Endothelial cell of umbilical vein (primary cell): ENCODE measurements at regions not wholly inside any gene's neighbourhood (a gene's known extent, or its start where the extent isn't known, plus 50 kb on each side); places are given as distances from the start of the nearest gene placed in this dataset.

Experiments used
- BruUV-seq: library from RNA; stranded (reverse); fragments of 400-500 nt; replicated peaks from 2 replicates; lab custom pipeline; 2021; lab: Mats Ljungman, UMichigan
- CTCF ChIA-PET: fragments of 300-600, 350-600 bp; sonication (Branson Sonifier 250); formaldehyde crosslinking; loops from one replicate; lab custom pipeline; 2021; ENCODE audit warnings: antibody characterized with exemption, inconsistent platforms; lab: Charles Lee
- POLR2A ChIA-PET: fragments of 300-600, 350-600 bp; sonication (Branson Sonifier 250); formaldehyde crosslinking; loops from one replicate; lab custom pipeline; 2021; ENCODE audit warnings: antibody characterized with exemption, inconsistent platforms; lab: Charles Lee
- DNase-seq: peaks from one replicate; pipeline ENCODE4 v3.0.0-alpha.2; 2011; ENCODE audit warnings: low read depth, low spot score
- FAIRE-seq: peaks from 2 replicates; lab custom pipeline; 2011; peaks lifted over from hg19 to GRCh38; lab: Jason Lieb, UNC
- H2AFZ ChIP-seq: 2 replicates; pipeline ENCODE4 v1.6.0; 2012; ENCODE audit warnings: low read depth, low read length, control low read depth, inconsistent platforms
- H3K27ac ChIP-seq: 2 replicates; pipeline ENCODE4 v1.5.1; 2011; ENCODE audit warnings: low read depth, mild to moderate bottlenecking, control low read depth, low read length, moderate library complexity; ENCODE audit not compliant: insufficient read depth
- H3K27me3 ChIP-seq, 2 experiments: 2 replicates each; pipeline versions ENCODE4 v1.6.0 to v1.6.1; 2011; ENCODE audit warnings: low read length in 2 of 2, mixed read lengths in 1 of 2; ENCODE audit not compliant: control insufficient read depth in 2 of 2, insufficient read depth in 2 of 2
- H3K36me3 ChIP-seq, 2 experiments: 2 replicates in 1 of 2; 3 replicates in 1 of 2; pipeline ENCODE4 v1.5.1; 2011; ENCODE audit warnings: low read length in 2 of 2, mild to moderate bottlenecking in 1 of 2, moderate library complexity in 1 of 2; ENCODE audit not compliant: control insufficient read depth in 2 of 2, insufficient read depth in 2 of 2; ENCODE audit errors: extremely low read depth in 1 of 2
- H3K4me1 ChIP-seq: 3 replicates; pipeline ENCODE4 v1.5.1; 2011; ENCODE audit warnings: mild to moderate bottlenecking, low read length; ENCODE audit not compliant: control insufficient read depth, insufficient read depth; ENCODE audit errors: extremely low read depth
- H3K4me2 ChIP-seq: 2 replicates; pipeline ENCODE4 v1.6.1; 2011; ENCODE audit warnings: low read length, control low read depth, mixed read lengths; ENCODE audit not compliant: insufficient read depth
- H3K4me3 ChIP-seq, 3 experiments: fragments of 200-600 bp in 1 of 3; sonication (generic), shearing (Covaris generic) in 1 of 3; replicated peaks in 1 of 3; 2 replicates each; pipeline ENCODE4 v1.5.1; 2011 to 2016; ENCODE audit warnings: control low read depth in 3 of 3, low read length in 3 of 3, mild to moderate bottlenecking in 2 of 3, inconsistent platforms in 1 of 3, low read depth in 1 of 3, moderate library complexity in 1 of 3; ENCODE audit not compliant: insufficient read depth in 1 of 3
- H3K79me2 ChIP-seq: 2 replicates; pipeline ENCODE4 v1.6.0; 2012; ENCODE audit warnings: low read length, inconsistent platforms; ENCODE audit not compliant: control insufficient read depth, insufficient read depth
- H3K9ac ChIP-seq: replicated peaks from 2 replicates; pipeline ENCODE3; 2011; ENCODE audit warnings: low read length, control low read depth; ENCODE audit not compliant: insufficient read depth; ENCODE audit errors: extremely low read depth
- H3K9me1 ChIP-seq: replicated peaks from 3 replicates; pipeline ENCODE4 v1.6.0; 2011; ENCODE audit warnings: mild to moderate bottlenecking, low read length; ENCODE audit not compliant: control insufficient read depth, insufficient read depth; ENCODE audit errors: extremely low read depth
- H3K9me3 ChIP-seq: replicated peaks from 2 replicates; pipeline ENCODE4 v1.5.1; 2012; ENCODE audit warnings: low read length, inconsistent platforms; ENCODE audit not compliant: control insufficient read depth, insufficient read depth
- H4K20me1 ChIP-seq: replicated peaks from 2 replicates; pipeline ENCODE3; 2011; ENCODE audit warnings: mild to moderate bottlenecking, low read length; ENCODE audit not compliant: control insufficient read depth, insufficient read depth; ENCODE audit errors: extremely low read depth
- CTCF ChIP-seq, 2 donors: IDR thresholded peaks; 1 replicate in 1 of 2; 2 replicates in 1 of 2; pipeline ENCODE4 v1.5.1; 2011; ENCODE audit warnings: low read length in 2 of 2, mild to moderate bottlenecking in 2 of 2, moderate library complexity in 2 of 2, control low read depth in 1 of 2, inconsistent platforms in 1 of 2, low read depth in 1 of 2; ENCODE audit not compliant: insufficient read depth in 1 of 2; ENCODE audit errors: extremely low read depth in 1 of 2
- EZH2 ChIP-seq: IDR thresholded peaks from 2 replicates; pipeline ENCODE4 v1.6.1; 2012; ENCODE audit warnings: borderline replicate concordance, low read depth, mild to moderate bottlenecking, moderate library complexity, low read length, inconsistent platforms; ENCODE audit not compliant: severe bottlenecking
- FOS ChIP-seq: IDR thresholded peaks from 2 replicates; pipeline ENCODE4 v1.6.1; 2011; ENCODE audit warnings: mild to moderate bottlenecking, low read length, moderate library complexity, borderline replicate concordance; ENCODE audit not compliant: insufficient read depth
- GATA2 ChIP-seq: IDR thresholded peaks from 2 replicates; pipeline ENCODE4 v1.7.0; 2011; ENCODE audit warnings: low read depth, mild to moderate bottlenecking, moderate library complexity, mixed read lengths, low read length; ENCODE audit not compliant: insufficient read length, insufficient read depth
- JUN ChIP-seq: IDR thresholded peaks from 2 replicates; pipeline ENCODE4 v1.6.1; 2011; ENCODE audit warnings: borderline replicate concordance, low read depth; ENCODE audit not compliant: insufficient read length, insufficient read depth
- MAX ChIP-seq: IDR thresholded peaks from 2 replicates; pipeline ENCODE4 v1.6.1; 2011; ENCODE audit not compliant: insufficient read depth, insufficient read length
- MYC ChIP-seq: IDR thresholded peaks from one replicate; pipeline ENCODE4 v1.6.1; 2011; ENCODE audit warnings: mild to moderate bottlenecking, low read depth, low read length
- POLR2A ChIP-seq: IDR thresholded peaks from 2 replicates; pipeline ENCODE4 v1.6.1; 2012; ENCODE audit warnings: low read depth, mild to moderate bottlenecking, control low read depth, low read length
- POLR2AphosphoS5 ChIP-seq: IDR thresholded peaks from 2 replicates; pipeline ENCODE4 v1.6.1; 2012; ENCODE audit warnings: low read depth, mild to moderate bottlenecking, control low read depth, low read length, moderate library complexity; ENCODE audit not compliant: insufficient read depth
- dilution Hi-C: fragments of 300-500 bp; cut with MboI; formaldehyde crosslinking; loops from one replicate; pipeline ENCODE4 v1.15.0; 2019; ENCODE audit warnings: low sequenced_read_pairs; ENCODE audit not compliant: extremely low pct_ligation_motif_present
- intact Hi-C: fragments of 100-400 bp; cut with micrococcal nuclease; formaldehyde crosslinking; loops from one replicate; pipeline ENCODE4 v1.10.0; 2022

GRCh38 chr17:68693896-68694295 lies 92.7 kb upstream of the FAM20A start:
- H3K9me3 ChIP-seq: no peaks in the 10 kb centered on the region
- dilution Hi-C loops: no loop called here
- H3K36me3 ChIP-seq: no peaks in the 10 kb centered on the region
- no TSS peak for BruUV-seq
- no peak overlapping the region for H3K4me3 ChIP-seq
- H3K4me2 ChIP-seq: no peak overlapping the region
- no peak overlapping the region for H2AFZ ChIP-seq
- H3K9ac ChIP-seq: no peak overlapping the region
- DNase-seq: no peak
- no peaks in the 10 kb centered on the region for H3K4me1 ChIP-seq
- POLR2A ChIA-PET: no interaction called here
- TF ChIP-seq EZH2: no peak
- TF ChIP-seq FOS: no peak
- TF ChIP-seq CTCF (IDR thresholded peaks at IDR 0.05; ENCODE audit: extremely low read depth in 1 of 2, insufficient read depth in 1 of 2, low read depth in 1 of 2, low read length in 2 of 2): no peak
- no peak for TF ChIP-seq POLR2AphosphoS5
- TF ChIP-seq MAX: no peak
- TF ChIP-seq POLR2A: no peak
- no peak for TF ChIP-seq MYC
- TF ChIP-seq GATA2: no peak
- no peak for TF ChIP-seq JUN
- H4K20me1 ChIP-seq: no peaks in the 10 kb centered on the region
- intact Hi-C loops: no loop called here
- H3K27ac ChIP-seq: no peak overlapping the region
- no peaks in the 10 kb centered on the region for H3K9me1 ChIP-seq
- no peaks in the 10 kb centered on the region for H3K79me2 ChIP-seq
- FAIRE-seq: no peak
- H3K27me3 ChIP-seq: no peaks in the 10 kb centered on the region
- CTCF ChIA-PET: no interaction called here
